ENCODE measurements at regions not wholly inside any gene's neighbourhood (a gene's known extent, or its start where the extent isn't known, plus 50 kb on each side); places are given as distances from the start of the nearest gene placed in this dataset.

DNA sequence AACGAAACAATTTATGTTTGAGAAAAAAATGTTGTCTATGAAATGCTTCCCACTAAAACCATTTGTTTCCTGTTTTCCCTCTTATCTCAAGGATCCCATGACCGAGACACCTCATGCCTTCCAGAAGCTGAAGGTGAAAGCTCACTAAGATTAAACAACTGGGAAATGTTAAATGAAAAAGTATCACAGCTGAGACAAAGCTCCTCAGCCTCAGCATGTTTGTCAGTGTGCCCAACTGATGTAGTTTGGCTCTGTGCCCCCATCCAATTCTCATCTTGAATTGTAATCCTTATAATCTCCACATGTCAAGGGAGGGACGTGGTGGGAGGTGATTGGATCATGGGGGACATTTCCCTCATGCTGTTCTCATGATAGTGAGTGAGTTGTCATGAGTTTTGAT, 327.3 kb downstream of the HTR7 start:
- TF ChIP-seq JUN (CRISPR knock-in tag; IDR thresholded peaks at IDR 0.05): no peak
- no peak for TF ChIP-seq FOXJ3 (CRISPR knock-in tag; IDR thresholded peaks at IDR 0.05; ENCODE audit: borderline replicate concordance)
- TF ChIP-seq, protein P1, sequence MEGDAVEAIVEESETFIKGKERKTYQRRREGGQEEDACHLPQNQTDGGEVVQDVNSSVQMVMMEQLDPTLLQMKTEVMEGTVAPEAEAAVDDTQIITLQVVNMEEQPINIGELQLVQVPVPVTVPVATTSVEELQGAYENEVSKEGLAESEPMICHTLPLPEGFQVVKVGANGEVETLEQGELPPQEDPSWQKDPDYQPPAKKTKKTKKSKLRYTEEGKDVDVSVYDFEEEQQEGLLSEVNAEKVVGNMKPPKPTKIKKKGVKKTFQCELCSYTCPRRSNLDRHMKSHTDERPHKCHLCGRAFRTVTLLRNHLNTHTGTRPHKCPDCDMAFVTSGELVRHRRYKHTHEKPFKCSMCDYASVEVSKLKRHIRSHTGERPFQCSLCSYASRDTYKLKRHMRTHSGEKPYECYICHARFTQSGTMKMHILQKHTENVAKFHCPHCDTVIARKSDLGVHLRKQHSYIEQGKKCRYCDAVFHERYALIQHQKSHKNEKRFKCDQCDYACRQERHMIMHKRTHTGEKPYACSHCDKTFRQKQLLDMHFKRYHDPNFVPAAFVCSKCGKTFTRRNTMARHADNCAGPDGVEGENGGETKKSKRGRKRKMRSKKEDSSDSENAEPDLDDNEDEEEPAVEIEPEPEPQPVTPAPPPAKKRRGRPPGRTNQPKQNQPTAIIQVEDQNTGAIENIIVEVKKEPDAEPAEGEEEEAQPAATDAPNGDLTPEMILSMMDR (IDR thresholded peaks at IDR 0.05): no peak
- TF ChIP-seq, protein P2, sequence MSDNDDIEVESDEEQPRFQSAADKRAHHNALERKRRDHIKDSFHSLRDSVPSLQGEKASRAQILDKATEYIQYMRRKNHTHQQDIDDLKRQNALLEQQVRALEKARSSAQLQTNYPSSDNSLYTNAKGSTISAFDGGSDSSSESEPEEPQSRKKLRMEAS (CRISPR knock-in tag; IDR thresholded peaks at IDR 0.05): no peak
- TF ChIP-seq, protein P3, sequence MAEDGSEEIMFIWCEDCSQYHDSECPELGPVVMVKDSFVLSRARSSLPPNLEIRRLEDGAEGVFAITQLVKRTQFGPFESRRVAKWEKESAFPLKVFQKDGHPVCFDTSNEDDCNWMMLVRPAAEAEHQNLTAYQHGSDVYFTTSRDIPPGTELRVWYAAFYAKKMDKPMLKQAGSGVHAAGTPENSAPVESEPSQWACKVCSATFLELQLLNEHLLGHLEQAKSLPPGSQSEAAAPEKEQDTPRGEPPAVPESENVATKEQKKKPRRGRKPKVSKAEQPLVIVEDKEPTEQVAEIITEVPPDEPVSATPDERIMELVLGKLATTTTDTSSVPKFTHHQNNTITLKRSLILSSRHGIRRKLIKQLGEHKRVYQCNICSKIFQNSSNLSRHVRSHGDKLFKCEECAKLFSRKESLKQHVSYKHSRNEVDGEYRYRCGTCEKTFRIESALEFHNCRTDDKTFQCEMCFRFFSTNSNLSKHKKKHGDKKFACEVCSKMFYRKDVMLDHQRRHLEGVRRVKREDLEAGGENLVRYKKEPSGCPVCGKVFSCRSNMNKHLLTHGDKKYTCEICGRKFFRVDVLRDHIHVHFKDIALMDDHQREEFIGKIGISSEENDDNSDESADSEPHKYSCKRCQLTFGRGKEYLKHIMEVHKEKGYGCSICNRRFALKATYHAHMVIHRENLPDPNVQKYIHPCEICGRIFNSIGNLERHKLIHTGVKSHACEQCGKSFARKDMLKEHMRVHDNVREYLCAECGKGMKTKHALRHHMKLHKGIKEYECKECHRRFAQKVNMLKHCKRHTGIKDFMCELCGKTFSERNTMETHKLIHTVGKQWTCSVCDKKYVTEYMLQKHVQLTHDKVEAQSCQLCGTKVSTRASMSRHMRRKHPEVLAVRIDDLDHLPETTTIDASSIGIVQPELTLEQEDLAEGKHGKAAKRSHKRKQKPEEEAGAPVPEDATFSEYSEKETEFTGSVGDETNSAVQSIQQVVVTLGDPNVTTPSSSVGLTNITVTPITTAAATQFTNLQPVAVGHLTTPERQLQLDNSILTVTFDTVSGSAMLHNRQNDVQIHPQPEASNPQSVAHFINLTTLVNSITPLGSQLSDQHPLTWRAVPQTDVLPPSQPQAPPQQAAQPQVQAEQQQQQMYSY (CRISPR knock-in tag; IDR thresholded peaks at IDR 0.05): no peak
- TF ChIP-seq, protein P4, sequence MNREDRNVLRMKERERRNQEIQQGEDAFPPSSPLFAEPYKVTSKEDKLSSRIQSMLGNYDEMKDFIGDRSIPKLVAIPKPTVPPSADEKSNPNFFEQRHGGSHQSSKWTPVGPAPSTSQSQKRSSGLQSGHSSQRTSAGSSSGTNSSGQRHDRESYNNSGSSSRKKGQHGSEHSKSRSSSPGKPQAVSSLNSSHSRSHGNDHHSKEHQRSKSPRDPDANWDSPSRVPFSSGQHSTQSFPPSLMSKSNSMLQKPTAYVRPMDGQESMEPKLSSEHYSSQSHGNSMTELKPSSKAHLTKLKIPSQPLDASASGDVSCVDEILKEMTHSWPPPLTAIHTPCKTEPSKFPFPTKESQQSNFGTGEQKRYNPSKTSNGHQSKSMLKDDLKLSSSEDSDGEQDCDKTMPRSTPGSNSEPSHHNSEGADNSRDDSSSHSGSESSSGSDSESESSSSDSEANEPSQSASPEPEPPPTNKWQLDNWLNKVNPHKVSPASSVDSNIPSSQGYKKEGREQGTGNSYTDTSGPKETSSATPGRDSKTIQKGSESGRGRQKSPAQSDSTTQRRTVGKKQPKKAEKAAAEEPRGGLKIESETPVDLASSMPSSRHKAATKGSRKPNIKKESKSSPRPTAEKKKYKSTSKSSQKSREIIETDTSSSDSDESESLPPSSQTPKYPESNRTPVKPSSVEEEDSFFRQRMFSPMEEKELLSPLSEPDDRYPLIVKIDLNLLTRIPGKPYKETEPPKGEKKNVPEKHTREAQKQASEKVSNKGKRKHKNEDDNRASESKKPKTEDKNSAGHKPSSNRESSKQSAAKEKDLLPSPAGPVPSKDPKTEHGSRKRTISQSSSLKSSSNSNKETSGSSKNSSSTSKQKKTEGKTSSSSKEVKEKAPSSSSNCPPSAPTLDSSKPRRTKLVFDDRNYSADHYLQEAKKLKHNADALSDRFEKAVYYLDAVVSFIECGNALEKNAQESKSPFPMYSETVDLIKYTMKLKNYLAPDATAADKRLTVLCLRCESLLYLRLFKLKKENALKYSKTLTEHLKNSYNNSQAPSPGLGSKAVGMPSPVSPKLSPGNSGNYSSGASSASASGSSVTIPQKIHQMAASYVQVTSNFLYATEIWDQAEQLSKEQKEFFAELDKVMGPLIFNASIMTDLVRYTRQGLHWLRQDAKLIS (CRISPR knock-in tag; IDR thresholded peaks at IDR 0.05; ENCODE audit: borderline replicate concordance): no peak
- no peak for TF ChIP-seq ETV6 (CRISPR knock-in tag; IDR thresholded peaks at IDR 0.05)
- no peak for TF ChIP-seq NR1H2 (CRISPR knock-in tag; IDR thresholded peaks at IDR 0.05)
- no peak for TF ChIP-seq RELA (CRISPR knock-in tag; IDR thresholded peaks at IDR 0.05; ENCODE audit: borderline replicate concordance)

Measured in WTC11 (cell line).